ENCODE measurements at regions not wholly inside any gene's neighbourhood (a gene's known extent, or its start where the extent isn't known, plus 50 kb on each side); places are given as distances from the start of the nearest gene placed in this dataset.
A peak's percentile ranks its signal among the peaks of the same experiment; 100 is the strongest.
"Not testable (repeated sequence)": the region's sequence is repeated elsewhere in the genome, so short reads cannot be mapped to it uniquely, and the experiment has no call there.

DNA sequence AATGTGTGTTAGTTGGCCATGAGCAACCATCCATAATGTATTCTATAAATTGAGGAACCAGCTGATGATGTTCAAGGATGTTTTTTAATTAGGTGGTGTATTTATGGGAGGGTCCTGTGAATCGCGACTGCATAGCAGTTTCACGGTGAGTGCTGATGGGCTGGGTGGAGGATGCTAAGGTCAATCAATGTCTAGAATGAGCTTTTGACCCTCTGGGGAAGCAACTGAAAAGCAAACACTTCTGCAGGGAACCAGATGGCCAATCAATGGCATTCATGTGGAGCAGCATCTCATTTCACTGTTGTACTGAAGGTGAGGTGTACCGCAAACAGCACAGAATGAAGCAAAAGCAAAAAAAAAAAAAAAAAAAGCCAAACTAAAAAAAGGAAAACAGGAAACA, 676.1 kb upstream of the TMEM132C start:
- peak; percentile 82 for DNase-seq

DNA sequence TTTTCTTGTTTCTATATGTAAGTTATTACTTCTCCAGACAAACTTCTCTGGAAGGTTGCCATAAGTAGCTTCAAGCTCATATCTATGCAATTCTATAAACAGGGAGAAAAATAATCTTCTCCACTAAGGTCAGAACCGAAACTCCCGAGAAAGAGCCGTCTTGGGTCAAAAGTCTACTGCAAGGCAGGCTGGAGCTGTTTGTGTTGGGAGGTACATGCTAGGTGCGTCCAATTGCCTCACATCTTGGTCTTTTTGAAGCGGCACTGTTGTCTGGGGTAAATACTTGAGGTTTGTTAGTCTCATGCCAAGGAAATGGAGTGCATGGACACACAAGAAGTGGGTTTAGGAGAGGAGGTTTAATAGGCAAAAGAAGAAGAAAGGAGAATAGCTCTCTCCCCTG, 674.7 kb upstream of the TMEM132C start:
- DNase-seq = no peak

DNA sequence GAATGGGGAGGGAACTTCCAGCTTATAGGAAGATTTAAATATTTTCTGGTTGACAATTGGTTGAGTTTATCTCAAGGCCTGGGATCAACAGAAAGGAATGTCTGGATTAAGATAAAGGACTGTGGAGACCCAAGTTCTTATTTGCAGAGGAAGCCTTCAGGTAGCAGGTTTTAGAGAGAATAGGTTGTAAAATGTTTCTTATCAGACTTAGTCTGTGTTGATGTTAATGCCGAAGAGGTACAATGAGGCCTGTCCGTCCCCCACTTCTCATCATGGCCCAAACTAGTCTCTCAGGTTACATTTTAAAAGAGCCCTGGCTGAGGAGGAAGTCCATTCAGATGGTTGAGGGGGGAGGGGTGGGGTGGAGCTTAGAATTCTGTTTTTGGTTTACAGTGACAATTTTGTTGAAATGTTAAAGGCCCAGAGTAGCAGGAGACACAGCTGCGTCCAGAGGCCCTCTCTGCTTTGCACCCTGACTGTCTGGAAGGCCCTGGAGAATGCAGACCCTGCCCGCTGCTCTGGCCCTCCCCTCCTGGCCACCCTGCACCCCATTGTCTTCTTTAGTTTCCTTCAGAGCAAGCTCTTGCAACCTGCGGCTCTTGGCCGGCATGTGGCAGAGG, 672.5 kb upstream of the TMEM132C start:
- peak; percentile 27 for DNase-seq

DNA sequence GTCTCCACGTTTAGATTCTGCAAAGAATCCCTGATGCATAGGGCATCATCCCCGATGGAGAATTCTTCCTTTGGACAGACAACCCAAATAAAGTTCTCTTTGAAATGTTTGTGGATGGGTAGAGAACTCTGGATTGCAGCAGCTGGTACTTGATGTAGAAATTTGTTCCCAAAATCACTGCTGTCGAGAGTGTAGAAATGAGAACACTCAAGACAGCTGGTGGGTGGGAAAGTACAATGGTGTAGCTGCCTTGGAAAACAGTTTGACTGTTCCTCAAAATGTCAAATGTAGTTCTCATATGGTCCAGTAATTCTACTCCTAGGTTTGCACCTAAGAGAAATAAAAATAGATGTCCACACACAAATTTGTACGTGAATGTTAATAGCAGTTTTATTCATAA, 671.5 kb upstream of the TMEM132C start:
- DNase-seq = no peak

DNA sequence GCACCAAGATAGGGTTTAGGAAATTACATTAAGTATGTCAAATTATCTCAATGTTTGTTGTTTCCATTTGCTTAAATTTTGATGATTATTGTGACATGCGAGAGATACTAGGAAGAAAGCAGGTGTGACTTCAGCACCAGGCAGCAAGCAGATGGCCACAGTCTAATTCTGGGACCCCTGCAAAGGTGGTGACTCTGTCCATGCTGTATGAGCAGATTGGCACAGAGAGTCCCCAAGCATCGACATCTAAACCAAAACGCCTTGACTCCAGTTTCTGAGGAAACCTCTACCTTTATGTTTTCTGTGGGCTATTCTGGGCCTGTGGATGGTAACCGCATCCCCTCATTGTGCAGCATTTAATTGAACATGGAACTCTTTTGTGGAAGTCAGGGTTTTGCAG, 670.1 kb upstream of the TMEM132C start:
- no peak for DNase-seq

DNA sequence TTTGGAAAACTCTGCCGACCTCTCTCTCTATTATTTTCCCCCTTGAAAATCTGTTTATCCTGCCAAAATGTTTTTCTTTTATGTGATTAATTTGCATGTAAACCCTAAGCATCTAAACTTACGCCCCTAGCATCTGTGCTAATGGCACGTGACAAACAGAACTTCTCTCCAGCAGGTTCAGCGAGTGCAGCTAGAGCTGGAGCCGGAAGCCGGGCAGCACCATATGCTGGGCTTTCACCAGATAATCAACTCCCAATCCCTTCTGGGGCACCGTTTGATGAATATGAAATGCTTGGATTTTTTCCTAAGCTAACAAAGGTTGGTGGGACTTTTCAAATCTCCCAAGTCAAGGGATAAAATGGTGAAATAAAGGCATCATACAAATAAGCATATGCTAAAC, 667.5 kb upstream of the TMEM132C start:
- no peak for DNase-seq

DNA sequence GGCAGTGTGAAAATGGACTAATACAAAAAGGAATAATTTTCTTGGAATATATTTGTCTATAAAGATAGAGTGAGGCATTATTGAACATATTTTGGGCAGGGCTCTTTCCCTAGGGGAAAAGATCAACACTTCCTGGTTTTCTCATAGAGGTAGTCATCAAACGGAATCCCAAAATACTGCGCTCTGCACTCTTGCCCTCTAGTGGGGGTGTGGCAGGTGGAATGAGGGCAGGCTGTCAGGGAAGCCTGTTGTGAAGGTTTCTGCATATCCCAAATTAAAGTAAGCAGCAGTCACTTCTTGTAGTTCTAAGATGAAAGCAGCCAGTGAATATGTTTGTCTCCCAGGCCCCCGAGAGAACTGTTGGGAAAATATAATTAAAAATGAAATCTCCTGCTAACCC, 666.8 kb upstream of the TMEM132C start:
- no peak for DNase-seq

DNA sequence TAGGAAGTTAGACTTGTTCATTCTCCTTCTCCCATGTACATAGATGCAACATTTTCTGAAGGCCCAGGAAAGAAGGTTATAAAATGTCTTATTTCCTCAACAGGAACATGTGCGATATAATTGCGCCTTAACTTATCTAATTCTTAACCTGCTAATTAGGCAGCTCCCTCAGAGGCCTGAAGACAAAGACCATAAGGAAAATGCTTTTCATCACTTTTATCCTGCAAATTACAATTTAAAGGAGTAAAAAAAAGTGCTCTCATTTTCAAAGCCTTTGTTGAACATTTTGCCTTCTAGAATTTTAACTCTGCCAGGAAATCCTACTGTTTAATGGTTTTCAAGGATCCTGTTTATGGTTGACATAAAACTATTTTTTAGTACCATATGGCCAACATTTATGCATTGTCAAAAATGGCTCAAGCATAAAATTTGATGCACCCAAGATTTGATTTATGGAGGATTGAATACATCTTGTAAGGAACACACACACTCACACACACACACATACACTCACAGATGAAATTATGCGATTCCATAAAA, 660.4 kb upstream of the TMEM132C start:
- DNase-seq = no peak

DNA sequence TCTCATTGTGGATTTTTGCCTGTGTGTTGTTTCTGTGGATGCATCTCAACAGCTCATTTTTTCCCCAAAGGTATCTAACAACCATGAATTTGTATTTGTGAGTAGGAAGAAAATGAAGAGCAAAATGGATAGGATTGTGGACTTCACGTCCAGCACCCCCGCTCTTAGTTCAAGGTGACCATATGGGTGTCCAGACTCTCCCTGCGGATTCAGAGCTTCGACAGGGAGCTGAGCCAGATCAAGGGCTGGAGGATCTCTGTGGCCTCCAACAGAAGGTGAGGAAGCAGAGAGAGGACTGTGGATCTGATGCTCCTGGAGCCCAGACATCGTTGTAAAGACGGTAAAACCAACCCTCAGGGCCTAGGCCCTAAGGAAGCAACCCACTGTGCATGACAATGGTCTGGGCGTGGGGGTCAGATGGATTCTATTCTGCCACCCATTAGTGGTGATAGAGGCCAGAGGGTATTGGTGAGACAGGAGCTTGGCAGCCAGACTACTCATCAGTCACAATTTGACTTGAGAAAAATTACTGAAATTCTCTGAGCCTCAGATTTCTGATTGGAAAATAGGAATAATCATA, 659.7 kb upstream of the TMEM132C start:
- no peak for DNase-seq

DNA sequence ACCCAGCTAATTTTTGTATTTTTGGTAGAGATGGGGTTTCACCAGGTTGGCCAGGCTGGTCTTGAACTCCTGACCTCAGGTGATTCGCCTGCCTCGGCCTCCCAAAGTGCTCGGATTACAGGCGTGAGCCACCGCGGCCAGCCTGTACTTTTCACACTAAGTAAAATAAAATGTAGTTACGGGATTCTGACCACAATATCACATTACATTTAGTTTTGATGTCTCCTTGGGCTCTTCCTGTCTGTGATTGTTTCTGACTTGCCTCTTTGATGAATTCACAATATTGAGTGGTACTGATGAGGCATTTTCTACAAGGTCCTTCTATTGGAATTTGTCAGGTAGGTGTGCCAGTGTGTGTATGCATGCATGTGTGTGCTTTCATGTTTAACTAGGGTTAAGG, 658.6 kb upstream of the TMEM132C start:
- not testable (repeated sequence) for DNase-seq

DNA sequence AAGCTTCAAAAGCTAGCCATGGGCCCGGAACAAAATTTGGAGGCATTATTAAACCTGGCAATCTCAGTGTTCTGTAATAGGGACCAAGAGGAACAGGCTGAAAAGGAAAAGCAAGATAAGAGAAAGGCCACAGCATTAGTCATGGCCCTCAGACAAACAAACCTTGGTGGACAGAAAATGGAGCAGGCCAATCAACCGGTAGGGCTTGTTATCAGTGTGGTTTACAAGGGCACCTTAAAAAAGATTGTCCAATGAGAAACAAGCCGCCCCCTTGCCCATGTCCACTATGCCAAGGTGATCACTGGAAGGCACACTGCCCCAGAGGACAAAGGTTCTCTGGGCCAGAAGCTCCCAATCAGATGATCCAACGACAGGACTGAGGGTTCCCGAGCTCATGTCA, 653.9 kb upstream of the TMEM132C start:
- no peak for DNase-seq

DNA sequence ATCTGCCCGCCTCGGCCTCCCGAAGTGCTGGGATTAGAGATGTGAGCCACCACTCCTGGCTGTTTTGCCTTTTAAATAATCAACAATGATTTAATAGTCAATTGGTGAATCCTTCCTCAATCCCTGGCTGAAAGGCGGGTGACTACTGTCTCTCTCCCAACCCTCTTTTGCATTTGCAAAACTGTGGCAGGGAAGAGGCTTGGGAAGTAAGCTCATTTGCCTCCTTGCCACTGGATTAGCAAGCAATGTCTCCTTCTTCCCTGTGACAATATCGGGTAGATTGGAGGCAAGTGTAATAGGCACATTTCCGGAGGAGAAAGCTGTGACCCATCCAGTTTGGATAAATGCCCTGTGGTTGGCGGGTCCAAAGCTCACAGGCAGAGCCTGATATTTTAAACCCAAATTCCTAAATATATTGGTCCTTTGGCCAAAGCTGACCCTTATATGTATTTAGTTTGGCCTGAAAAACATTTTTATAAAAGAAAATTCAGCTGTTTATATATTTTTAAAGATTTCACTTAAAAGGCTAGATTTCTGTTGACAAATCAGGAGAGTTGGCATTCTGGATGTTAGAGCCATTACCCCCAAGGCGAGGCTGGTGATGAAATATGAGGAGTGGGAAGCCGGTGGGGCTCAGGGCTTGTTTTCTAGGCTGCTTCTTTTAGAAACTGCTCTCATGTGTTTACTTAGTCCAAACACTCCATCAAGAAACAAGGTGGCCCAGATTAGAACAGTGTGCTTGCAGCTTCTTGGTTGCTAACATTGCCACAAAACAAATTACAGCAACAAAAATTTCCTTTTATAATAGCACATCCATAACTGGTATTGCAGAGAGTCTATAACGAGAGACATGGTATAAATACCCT, 646.9 kb upstream of the TMEM132C start:
- DNase-seq = peak; percentile 89

DNA sequence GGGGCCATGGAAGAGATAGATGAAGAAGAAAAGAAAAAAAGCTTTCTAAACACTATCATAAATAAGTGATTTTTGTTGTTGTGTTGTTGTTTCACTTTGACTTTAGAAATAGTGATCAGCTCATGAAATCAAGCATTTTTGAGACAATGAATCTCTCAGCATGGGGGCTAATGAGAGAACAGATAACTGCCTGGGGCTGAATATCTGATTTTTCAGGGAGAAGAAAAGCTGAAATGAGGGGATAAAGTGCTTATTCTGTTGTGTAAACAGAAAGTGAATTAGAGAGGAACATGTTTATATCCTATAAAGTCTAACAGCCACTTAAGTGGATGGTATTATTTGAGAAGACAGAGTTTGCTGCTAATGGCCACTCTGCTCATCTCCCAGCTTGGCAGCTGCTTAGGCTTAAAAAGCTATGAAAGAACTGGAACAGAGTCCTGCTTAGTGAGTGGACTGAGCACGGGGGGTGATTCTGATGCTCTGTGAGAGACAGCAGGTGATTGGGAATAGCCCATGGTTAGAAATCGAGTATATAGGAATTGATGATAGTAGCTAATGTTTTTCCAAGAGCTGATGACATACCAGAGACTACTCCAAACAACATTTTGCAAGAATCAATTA, 646.1 kb upstream of the TMEM132C start:
- peak; percentile 93 for DNase-seq

DNA sequence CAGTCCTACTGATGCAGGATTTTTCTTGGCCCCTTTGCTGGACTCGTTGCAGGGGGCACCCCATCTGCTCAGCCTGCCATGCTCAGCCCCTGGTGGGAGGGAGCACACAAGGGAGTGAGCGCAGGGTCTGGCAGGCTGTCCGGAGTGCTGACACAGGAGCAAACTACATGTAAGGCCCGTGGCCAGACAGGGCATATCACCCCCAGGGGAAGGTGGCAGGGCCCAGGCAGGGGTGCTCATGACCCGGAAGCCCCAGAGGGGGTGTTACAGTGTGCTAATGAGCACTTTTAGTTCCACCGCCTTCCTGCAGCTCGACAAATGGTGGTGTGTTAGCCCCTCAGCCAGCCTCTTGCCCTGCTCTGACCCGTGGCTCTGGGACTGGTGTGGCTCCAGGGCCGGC, 645.6 kb upstream of the TMEM132C start:
- DNase-seq = no peak

DNA sequence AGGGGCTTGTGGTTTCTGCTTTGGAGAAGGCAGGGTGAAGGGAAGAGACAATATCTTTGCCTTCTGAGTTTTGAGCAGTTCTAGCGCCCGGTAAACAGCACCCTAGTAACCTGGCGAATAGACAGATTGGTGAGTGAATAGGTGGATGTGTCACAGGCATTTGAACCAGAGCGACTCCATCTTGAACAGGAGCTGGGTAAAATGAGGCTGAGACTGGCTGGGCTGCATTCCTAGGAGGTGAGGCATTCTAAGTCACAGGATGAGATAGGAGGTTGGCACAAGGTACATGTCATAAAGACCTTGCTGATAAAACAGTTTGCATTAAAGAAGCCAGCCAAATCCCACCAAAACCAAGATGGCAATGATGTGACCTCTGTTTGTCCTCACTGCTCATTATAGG, 643.6 kb upstream of the TMEM132C start:
- no peak for DNase-seq

DNA sequence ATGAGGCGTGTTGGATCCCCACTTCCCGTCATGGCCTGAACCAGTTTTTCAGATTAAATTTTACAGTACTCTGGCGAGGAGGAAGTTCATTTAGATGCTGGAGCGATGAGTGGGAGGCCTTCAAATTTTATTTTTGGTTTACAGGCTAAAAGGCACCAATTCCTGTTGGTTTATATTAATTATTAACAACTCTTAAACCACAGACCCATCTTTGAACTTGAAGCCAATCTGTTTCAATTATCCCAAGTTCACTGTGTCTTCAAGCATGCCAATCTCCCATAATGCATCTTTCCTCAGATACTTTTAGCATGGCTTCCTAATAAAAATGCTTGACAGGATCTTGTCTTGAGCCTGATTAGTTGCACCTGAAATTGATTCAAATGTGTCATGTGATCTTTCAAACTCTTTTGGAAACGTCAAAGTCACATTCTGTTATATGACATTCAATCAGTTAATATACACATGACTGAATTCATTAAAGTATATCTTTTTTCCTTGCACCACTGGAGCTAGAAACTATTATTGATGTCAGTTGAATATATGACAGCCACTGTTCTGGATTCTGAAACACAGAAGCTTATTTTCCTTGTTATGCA, 641.7 kb upstream of the TMEM132C start:
- no peak for DNase-seq

DNA sequence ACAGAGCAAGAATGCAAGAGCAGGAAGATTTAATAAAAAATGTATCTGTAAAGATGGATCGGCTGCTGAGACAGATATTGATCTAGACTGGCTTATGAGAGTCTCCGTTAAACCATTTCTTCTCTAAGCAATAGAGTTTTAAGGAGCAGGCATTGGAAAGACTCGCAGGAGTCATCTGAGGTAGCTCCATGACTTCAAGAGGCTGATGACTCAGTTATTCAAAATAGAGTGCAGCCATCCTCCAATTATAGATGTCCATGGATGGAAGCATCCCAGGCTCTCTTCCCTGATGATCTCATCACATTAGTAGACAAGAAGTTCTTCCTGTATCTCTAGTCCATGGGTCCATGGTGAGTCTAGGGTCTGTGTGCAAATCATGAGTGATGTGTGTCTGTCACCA, 638.3 kb upstream of the TMEM132C start:
- no peak for DNase-seq

DNA sequence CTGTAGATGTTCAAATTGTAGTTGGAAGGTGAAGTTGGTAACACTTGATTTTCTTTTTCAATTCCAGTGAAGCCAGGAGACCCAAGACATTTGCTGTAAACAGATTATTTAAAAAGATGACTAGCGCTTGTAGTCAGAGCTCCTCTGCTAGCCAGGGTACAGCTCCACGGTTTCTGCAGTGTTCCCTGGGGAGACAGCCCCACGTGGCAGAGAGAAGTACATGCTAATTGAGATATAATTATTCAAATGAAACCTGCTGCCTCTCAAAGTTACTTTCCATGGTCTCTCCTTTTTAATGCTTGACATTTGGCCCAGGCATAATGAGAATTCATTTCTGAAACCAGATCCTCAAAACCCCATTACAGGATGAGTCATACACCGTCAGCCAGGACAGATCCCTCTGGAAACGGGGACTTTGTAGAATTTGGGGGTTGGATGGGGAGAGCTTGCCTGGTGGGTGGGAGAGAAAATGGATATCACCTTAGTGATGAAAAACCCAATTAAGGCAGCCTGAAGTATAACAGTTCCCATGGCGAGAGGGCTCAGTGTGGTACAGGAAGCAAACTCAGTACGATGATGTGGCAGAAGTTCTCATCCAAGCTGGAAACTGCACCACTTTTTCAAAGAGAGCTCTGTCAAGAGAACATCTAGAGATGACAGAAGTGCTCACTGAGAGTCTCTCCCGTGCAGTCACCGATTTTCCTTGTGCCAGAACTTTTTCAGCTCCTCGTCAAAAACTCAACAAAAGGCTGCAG, 637.7 kb upstream of the TMEM132C start:
- peak; percentile 23 for DNase-seq

DNA sequence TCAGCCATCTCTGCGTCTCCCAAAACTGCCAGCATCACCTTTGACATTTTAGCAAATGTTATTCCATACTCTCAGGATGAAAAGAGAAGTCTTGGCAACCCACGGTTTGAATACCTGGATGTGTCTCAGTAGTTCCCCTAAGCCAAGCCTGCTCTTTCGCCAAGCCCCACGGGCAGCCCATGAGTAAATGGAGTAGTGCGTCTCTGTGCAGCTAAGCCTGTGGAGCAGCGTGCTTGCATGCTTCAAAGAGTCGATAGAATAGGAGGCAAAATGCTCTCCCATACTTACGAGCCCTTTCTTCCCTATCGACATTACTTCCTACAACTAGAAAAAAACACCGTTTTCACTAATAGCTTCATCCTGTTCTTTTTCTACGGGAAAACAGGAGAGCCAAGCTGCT, 634.5 kb upstream of the TMEM132C start:
- no peak for DNase-seq

DNA sequence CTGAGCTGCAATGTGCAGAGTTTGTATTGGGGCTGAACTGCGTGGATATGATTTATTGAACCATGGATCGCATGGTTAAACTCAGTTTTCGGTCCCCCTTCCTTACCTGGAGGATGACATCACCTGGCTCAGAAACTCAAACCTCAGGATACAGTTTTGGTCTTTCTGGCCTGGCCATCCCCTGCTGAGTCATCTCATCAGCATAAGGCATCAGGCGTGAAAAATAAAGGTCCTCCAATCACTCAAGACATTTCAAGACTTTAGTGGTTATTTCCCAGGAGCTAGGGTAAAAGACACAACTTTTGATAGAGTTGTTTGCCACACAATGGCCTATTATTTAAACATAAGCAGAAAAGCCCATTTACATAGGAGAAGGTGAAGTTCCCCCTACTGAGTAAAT, 631.1 kb upstream of the TMEM132C start:
- no peak for DNase-seq

DNA sequence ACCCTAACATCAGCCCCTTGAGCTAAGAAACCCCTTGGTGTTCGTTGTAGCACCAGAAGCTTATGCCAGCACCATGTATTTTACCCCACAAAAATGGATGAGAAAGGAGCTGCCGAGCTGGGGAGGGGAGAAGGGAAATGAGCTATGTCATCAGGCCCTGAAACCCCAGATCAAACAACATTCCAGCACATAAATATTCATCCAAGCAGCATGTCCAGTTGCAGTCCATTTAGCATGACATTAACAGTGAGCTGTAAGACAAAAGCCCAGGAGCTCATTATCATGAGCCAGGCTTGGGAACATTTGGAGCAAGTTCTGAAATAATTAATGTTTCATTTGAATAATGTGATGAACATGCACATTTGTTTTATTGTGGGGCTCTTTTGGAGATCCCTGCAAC, 630.1 kb upstream of the TMEM132C start:
- DNase-seq = no peak

DNA sequence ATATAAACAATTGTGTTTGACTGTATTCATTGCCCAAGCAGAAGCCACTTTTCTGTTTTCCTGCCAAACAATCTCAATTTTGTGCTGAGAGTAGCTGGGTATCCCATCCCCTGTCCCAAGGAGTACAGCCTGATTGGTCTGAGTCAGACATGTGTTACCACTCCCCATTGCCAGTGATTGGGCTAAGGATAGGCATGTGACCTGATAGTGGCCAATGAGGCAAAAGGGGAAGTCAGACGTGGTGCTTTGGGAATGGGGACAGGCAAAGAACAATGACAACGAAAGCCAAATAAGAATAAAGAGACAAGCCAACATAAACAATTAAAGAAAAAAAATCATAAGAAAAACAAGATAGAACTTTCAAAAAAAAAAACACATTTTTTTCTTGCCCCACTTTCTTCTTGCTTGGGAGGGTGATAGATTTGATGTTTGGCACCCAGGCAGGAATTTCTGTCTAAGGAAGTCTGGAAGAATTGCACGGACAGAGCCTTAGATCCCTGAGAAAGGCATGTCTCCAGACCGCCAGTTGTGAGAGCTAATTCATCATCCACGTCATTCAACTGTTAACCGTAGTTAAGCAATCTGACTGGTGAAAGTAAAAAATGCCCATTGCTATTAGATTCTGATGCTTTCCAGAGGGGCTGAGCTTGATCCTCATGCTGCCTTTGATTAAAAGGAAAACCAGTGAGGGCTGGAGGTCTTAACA, 626.6 kb upstream of the TMEM132C start:
- DNase-seq = no peak
